NCI-H1105 treated with DMSO at 0.1 percent for 48 hours (cell line): ENCODE measurements at regions not wholly inside any gene's neighbourhood (a gene's known extent, or its start where the extent isn't known, plus 50 kb on each side); places are given as distances from the start of the nearest gene placed in this dataset.
"Not testable (repeated sequence)": the region's sequence is repeated elsewhere in the genome, so short reads cannot be mapped to it uniquely, and the experiment has no call there.

Source experiments
- DNase-seq: peaks from one replicate; lab custom pipeline; 2025; lab: John Stamatoyannopoulos, UW

DNA sequence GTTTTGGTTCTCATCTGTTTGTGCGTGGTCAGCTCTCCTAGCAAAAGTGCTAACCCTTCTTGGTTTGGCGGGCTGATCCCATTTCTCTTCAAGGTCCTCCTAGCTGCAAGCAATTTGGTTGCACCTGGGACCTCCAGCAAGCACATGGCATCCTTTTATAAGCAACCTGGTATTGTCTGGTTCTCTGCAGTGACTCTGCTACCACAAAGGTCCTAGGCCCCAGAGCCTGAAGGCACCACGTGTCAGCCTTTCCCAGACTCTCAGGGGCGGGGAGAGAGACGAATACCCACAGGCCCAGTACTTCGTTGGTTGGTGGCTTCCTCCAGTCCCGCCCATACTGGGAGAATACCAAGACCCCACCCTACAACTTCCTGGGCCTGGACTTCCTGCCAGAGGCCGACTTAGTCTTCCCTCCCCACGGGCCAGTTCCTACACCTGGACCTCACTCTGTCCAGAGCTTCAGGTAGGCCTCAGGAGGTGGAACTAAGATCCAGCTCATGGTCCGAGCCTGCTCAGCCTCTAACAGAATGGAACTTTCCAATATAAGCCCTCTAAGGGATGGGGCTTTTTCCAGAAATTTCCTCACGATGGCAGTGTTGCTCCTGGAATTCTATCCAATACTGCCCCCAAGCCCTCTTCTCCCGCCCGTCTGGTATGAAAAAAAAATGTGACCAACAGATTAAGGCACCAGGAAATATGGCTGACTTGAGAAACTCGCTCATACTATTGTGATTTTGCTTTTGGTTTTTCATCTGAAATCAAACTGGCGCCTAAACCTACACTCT lies 192.5 kb upstream of the STK26 start:
- peak; percentile 88 for DNase-seq

DNA sequence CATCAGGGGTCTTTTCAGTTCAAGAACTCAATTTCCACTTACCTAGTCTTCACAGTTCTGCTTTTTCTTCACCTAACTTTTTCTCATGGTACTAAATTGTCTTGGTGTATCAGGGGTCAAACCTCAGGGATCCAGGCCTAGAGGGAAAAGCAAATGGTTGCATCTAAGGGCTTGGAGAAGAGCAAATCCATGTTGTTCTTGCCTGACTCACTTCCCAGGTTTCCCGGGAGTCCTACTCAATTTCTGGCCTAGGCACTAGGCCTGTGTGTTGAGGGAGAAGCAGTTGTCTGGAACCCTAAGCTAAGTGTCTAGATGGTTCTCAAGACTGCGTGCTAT lies 191.9 kb upstream of the STK26 start:
- DNase-seq: no peak

- no peak for DNase-seq
These were observed 186.9 kb upstream of the STK26 start for GRCh38 chrX:131836161-131836560.

DNA sequence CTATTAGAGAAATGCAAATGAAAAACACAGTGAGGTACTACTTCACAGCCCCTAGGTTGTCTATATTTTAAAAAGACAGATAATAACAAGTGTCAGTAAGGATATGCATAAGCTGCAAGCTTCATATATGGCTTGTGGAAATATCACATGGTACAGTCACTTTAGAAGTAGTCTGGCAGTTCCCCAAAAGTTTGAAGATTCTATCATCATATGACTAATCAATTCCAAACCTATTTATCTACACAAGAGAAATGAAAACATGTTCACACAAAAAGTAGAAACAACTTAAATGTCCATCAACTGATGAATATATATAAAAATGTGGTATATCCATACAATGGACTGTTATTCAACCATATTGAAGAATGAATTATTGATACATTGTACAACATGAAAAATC lies 185.8 kb upstream of the STK26 start:
- DNase-seq: no peak

DNA sequence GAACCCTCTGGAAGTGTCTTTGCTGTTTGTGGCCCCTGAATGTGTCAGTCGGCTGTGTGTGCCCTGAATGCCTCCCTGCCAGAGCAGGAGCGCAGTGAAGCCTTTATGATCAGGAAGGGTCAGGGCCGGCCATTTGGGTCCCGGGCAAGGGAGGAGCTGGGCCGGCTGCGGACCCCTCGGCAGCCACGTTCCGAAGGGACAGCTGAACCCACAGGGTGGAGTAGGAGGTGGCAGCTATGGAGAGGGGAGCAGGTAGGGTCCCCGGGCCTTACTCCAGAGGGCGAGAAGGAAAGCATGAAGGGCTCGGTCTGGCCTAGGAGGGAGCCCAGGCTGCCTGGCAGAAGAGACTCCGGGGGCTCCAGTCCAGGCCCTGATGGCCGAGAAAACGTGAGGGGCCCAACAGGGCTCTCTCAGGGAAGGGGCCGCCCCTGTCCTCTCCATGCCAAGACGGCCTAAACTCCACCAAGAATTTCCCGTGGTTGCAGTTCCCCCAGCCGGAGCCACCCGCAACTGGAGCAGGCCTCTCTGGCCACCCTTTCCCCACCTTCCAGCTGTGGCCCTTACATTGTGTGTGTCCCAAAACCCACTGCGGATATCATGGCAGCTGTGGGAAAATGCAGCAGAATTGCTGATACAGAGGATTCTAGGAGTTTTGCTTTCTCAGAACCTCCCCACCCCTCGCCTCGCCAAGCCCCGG lies 182.2 kb upstream of the STK26 start:
- DNase-seq: no peak

DNA sequence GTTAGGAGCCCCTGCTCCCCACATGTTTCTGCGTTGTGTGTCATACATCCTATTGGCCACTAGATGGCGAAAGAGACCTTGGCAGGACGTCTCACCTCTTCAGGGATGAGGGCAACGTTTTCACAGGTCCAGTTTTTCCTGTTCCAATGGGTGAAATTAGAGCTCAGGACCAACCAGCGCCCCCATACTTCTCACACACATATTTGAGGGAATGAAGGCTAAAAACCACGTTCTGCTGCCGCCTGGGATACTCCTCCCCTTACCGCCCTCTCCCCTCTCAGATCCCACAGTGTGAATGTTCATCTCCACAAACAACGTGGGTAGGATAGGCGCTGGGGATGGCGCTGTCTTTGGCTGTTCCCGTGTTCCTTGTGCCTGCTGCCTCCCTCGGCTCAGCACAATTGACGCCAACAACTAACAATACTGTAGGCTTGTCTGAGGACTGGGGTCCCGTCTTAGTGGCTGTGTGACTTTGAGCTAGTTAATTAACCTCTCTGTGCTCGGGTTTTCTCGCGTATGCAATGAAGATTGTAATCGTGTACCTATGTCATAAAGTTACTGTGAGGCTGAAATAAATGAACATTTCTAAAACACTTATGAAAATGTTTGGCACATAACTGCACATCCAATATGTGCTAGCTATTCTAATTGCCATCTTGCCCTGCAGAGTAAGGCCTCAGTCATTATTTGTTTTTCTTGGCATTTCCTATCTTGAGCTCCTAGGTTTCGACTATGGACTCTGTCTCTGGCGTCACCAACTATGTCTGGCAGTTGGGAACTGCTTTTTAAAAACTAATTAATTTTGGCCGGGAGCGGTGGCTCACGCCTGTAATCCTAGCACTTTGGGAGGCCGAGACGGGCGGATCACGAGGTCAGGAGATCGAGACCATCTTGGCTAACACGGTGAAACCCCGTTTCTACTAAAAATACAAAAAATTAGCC lies 181.3 kb upstream of the STK26 start:
- peak; percentile 31 for DNase-seq

DNA sequence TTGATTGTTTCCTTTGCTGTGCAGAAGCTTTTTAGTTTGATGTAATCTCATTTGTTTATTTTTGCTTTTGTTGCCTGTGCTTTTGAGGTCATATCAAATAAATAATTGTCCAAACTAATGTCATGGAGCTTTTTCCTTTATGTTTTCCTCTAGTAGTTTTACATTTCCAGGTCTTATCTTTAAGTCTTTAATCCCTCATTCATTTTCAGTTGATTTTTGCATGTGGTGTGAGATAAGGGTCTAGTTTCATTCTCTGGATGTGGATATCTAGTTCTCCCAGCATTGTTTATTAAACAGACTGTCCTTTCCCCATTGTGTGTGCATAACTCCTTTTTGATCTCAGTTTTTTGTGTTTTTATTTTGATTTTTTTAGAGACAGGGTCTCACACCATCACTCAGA lies 179.1 kb upstream of the STK26 start:
- DNase-seq: no peak

- no peak for DNase-seq
These were observed 177.9 kb upstream of the STK26 start for GRCh38 chrX:131845201-131845600.

- no peak for DNase-seq
These were observed 177.3 kb upstream of the STK26 start for GRCh38 chrX:131845771-131846170.

GRCh38 chrX:131850964-131851363 lies 172.1 kb upstream of the STK26 start:
- not testable (repeated sequence) for DNase-seq

GRCh38 chrX:131853440-131853839 lies 169.7 kb upstream of the STK26 start:
- DNase-seq: no peak

GRCh38 chrX:131854581-131854980 lies 168.5 kb upstream of the STK26 start:
- DNase-seq: no peak

DNA sequence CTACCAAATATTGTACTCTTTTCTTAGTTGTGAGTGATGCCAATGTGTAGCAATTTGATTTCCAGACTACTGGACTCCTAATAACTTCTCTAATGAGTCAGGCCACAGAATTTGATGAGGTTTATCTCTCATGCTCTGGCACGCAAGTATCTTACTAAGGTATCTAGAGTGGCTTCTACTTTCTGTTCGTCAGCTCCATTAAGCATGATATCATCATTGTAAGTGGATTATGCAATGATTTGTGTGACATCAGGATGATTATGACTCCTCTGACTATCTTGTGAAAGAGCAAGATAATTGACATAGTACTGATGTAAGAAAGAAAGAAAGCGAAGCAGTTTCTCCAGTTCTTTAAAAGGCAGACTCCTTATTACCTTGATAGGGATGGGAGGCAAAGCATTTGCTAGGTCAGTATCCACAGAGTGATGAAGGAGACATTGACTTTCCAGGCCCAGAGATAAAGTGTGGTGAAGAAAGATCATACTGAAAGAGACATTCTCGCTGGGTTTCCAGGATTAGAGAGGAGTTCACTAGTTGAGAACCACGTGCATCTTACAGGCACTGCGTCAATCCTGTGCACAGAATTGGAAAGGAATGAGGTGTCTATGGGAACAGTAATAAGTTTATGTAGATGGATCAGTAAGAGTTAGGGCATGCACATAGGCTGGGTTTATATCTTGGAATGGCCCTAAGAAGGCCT lies 161.9 kb upstream of the STK26 start:
- DNase-seq: no peak

DNA sequence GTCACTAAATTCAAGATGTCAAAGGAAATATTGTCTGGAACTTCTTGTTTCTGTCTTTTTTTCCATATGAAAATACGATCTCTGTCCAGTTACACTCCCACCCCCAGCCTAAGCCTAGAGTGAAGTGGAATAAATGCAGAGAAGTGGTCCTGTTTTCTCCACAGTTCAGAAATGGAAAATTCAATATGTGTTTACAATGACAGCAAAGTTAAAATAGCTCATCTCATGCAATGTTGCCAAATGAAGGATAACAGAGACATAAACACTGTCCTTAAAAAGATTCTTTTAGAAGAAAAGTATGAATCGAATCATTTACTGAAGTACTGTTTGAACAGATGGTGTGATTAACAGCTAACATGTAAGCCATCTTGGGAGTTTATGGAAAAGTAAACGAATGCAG lies 160.8 kb upstream of the STK26 start:
- no peak for DNase-seq

DNA sequence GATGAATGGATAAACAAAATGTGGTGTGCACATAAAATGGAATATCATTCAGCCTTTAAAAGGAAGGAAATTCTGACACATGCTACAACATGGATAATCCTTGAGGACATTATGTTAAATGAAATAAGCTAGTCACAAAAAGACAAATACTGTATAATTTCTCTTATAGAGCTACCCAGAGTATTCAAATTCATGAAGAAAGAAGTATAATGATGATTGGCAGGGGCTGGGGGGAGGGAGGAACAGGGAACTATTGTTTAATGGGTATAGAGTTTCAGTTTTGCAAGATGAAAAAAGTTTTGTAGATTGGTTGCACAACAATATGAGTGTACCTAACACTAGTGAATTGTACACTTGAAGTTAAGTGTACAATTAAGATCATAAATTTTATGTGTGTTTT lies 153.9 kb upstream of the STK26 start:
- no peak for DNase-seq

- no peak for DNase-seq
These were observed 148.8 kb upstream of the STK26 start for GRCh38 chrX:131874300-131874699.

DNA sequence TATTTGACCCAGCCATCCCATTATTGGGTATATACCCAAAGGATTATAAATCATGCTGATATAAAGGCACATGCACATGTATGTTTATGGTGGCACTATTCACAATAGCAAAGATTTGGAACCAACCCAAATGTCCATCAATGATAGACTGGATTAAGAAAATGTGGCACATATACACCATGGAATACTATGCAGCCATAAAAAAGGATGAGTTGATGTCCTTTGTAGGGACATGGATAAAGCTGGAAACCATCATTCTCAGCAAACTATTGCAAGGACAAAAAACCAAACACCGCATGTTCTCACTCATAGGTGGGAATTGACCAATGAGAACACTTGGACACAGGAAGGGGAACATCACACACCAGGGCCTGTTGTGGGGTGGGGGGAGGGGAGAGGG lies 147.3 kb upstream of the STK26 start:
- DNase-seq: not testable (repeated sequence)

DNA sequence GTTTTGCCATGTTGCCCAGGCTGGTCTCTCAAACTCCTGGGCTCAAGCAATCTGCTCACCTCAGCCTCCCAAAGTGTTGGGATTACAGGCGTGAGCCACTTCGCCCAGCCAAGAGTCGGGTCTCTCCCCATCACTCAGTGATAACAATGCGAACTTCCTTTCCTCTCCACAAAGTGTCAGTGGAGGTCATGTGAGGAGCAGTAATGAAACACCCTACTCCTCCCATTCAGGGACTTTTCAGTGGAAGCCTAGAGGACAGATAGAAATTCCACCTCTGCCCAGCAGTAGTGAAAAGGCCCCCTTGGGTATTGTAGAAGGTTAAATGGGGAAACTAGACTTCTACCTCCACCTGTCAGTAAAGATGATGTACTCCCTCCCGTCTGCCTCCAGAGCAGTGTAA lies 141.9 kb upstream of the STK26 start:
- no peak for DNase-seq

DNA sequence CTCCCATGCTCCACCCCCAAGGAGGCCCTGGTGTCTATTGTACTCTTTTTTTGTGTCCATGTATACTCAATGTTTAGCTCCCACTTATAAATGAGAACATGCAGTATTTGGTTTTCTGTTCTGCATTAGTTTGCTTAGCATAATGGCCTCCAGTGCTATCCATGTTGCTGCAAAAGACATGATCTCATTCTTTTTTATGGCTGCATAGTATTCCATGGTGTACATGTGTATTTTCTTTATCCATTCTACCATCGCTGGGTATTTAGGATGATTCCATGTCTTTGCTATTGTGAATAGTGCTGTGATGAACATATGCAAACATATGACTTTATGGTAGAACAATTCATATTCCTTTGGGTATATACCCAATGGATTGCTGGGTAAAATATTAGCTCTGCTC lies 138.1 kb upstream of the STK26 start:
- not testable (repeated sequence) for DNase-seq

DNA sequence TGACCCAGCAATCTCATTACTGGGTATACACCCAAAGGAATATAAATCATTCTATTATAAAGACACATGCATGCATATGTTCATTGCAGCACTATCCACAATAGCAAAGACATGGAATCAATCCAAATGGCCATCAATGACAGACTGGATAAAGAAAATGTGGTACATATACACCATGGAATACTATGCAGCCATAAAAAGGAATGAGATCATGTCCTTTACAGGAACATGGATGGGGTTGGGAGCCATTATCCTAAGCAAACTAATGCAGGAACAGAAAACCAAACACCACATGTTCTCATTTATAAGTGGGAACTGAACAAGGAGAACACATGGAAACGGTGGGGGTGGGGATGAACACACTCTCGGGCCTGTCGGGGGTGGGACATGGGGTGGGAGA lies 129.2 kb upstream of the STK26 start:
- DNase-seq: not testable (repeated sequence)

GRCh38 chrX:131894995-131895394 lies 128.1 kb upstream of the STK26 start:
- DNase-seq: no peak

DNA sequence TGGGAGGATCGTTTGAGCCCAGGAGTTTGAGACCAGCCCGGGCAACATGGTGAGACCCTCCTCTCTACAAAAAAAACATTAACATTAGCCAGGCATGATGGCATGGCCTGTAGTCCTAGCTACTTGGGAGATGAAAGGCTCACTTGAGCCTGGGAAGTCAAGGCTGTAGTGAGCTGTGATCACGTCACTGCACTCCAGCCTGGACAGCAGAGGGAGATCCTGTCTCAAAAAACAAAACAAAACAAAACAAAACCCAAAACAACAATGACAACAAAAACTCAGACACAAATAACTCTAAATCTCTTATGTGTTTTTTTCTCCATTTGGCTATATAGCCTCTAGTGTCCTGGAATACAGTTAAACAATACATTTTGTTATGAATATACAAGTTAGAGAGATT lies 127.3 kb upstream of the STK26 start:
- DNase-seq: no peak
